Renal cortex interstitium (tissue), 11 donors: ENCODE measurements at regions not wholly inside any gene's neighbourhood (a gene's known extent, or its start where the extent isn't known, plus 50 kb on each side); places are given as distances from the start of the nearest gene placed in this dataset.

Experiments
- DNase-seq, 11 donors: peaks; one replicate each; pipeline ENCODE4 v3.0.0-alpha.2; 2013; ENCODE audit warnings: low read depth in 9 of 11, low spot score in 4 of 11; ENCODE audit errors: extremely low read depth in 1 of 11

DNA sequence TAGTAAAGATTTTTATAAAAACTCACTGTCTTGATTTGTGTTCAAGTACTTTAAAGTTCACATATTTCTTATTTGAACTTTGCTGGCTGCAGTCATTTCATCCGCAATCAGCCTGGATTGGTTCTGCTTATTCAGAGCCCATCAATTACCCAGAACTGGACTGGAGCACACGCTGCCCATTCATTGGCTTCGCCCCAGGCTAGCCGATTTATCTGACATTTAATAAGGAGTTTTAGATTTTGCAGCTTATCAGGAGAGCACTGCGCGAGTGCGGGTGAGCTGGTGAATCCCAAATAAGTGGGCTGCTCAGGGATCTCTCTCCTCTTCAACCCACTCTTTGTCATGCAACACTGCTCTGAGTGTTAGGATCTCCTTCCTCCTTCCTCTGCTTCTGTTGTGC is 166.0 kb upstream of the GPR26 start:
- no peak for DNase-seq

DNA sequence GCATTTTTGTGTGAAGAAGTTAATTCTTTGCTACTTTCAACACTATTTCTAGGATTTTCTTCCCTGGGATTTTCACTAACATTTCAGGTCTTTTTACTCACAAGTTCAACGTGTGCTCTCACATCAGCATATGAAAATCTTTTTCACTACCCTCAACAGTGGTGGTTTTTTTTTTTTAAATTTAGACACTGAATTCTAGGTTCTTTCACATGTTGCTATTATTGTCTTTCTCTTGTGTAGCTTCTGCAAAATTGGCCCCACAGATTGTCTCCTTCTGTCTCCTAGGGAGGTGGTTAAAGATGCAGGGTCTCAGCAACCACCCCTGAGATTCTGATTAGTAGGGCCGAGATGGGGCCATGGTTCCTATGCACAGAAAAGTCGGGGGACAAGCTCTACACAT is 165.0 kb upstream of the GPR26 start:
- DNase-seq = no peak

DNA sequence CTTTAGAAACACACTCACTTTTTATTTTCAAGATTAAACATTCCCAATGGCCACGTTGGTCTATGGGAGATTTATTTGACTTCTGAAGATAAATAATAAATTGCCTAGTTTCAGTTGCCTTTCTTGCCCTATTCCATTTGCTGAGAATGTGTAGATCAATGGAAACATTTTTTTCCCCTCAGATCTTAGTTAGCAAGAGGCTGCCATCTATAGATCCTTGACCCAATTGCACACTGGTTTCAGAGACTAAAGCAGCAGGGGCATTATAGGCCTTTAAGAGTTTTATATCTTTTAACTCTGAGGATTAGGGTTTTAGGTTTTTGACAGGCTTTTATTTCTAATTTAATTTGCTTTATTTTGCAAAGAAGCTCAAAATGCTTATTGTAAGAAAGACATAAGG is 163.2 kb upstream of the GPR26 start:
- no peak for DNase-seq

DNA sequence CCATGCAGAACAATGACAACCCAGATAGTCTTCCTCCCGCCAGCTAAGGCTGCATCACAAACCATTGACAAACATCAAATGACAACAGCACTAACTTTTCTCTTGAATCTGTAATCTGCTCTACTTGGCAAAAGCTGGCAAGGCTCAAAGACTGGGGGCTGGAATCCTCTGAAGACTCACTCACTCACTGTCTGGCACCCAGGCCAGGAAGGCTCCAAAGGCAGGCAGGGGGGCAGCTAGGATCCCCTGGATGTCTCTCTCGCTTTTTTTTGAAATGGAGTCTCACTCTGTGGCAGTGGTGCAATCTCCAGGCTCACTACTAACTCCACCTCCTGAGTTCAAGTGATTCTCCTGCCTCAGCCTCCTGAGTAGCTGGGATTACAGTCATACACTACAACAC is 159.7 kb upstream of the GPR26 start:
- DNase-seq = no peak

DNA sequence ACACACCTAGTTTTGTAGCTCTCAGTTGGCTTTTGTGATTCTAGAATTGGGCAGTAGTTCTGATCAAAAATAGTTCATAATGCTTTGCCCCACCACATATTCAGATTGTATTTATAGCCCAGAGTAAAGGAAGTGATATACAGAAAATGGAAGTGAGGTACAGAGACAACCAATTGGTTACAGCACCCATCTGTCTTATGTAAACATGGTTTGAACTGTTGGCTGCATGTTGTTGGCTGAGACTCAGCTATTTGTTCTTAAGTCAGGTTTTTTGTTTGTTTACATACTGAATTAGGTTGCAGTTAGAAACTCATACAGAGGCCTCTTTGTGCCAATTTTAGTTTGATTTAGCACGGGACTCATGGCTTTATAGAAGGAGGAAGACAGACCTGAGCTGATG is 158.9 kb upstream of the GPR26 start:
- DNase-seq = no peak

DNA sequence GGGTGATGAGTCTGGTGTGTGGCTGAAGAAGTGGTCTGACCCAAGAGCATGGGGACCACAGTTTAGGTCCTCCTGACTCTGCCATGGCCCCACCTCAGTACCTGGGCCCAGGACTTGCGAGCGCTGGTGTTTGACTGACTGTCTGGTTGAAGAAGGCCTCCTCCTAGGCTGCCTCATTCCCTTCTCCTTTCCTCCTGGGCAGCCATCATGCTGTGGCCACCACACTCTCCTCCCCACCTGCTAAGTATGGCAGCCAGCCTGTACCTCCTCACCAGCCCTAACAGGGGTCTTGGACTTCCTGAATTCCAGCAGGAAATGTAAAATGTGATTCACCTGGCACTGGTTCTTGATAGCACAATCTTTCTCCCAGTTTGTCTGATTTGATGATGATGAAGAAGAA is 156.8 kb upstream of the GPR26 start:
- DNase-seq = no peak

DNA sequence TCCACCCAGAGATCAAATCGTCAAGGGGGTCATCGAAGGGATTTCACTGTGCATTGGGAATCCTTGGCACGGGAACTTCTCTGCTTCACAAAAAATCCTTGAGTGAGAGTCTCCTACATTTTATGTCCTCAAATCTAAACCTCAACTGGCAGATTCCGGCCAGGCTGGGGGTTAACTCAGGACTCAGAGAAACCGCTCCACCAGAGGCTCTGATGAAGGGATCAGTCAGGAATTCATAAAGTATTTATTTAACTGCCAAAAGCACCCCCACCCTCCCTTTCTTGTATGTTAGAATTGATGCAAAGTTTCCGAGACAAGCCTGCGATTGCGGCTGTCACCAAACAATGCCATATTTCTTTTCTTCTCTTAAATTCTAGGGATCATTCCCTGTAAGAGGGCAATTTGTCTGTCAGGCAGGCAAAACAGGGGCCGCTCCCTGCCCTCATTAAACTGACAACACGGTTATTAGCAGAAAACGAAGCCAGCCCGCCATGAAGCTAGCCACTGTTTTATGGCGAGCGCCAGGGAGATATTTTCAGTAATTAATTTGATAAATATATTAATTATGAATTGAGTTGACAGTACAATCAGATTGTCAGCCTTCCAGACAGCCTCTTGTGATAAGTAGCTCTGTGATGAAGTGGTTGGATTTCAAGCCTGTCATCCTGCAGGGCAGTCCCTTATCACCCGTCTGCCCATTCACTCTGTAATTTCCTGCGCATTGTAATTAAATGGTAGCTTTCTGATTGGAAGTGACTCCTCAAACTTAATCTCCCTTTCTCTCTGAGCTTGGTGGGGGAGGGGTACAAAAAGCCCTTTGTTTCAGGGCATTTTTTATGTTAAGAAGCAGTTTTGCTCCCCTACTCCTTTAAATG is 153.0 kb upstream of the GPR26 start:
- DNase-seq = no peak

DNA sequence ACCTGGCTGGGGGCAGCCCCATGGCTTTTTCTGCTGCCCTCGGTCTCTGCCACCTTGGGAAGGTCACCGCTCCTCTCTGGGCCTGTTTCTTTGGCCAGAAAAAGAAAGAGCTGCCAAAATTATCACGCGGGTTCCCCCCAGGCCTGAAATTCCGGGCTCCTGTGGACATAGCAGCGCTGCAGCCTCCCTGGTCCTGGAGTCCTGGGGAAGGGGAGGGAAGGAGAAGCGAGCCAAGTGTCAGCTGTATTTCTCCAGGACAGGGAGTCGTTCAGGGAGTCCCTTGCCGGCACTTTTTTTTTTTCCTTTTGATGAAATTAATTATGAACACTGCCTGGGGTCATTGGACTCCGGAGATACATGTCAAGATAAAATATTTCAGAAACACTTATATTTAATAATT is 152.3 kb upstream of the GPR26 start:
- no peak for DNase-seq

DNA sequence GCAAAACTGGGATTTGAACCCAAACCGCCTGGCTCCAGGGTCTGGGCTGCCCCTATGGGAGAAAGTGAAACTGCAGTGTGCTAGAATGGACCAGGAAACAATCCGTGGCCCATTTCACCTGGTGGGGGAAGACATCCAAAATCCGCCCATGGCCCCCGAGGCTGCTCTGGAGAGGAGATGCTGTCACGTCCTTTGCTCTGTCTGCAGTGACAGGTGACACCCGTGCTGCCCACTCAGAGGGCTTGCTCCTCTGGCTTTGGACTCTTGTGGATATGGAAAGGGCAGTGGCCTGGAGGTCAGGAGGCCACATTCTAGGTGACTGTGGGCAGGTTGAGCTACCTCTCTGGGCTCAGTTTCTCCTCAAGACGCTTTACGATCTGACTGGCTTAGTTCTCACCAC is 151.2 kb upstream of the GPR26 start:
- DNase-seq = no peak

DNA sequence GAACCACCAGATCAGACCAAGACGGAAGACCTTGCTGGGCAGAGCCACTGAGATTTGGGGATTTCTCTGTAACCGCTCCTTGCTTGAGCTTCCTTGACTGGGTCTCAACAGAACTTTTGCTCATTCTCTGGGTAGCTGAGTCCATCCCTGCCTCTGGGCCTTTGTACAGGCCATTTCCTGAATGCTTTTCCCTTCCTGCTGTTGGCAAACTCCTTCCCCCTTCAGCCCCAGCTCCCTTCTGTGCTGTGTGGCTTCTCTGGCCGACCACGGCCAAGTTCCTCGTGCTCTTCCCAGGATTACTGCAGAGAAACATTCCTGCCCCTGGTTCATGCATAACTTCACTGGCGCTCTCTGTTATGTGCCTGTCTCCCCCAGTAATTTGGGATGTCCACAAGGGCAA is 150.5 kb upstream of the GPR26 start:
- no peak for DNase-seq

DNA sequence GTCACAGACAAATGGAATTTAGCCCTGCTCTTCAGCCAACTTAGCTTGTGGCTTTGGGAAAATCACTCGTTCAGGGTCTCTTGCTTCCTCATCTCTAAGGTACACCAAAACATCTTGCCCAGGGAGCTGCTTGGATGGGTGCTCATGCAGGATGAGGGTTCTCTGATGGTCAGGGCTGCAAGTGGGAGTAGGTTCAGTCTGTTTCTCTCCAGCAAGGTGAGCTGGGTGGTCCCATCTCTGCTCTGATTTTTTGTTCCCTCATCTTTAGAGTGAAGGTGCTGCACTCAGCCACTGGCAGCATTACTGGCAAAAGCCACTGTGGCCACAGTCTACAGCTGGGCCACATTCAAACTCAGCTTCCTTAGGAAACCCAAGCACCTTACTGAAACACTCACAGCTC is 149.9 kb upstream of the GPR26 start:
- no peak for DNase-seq

DNA sequence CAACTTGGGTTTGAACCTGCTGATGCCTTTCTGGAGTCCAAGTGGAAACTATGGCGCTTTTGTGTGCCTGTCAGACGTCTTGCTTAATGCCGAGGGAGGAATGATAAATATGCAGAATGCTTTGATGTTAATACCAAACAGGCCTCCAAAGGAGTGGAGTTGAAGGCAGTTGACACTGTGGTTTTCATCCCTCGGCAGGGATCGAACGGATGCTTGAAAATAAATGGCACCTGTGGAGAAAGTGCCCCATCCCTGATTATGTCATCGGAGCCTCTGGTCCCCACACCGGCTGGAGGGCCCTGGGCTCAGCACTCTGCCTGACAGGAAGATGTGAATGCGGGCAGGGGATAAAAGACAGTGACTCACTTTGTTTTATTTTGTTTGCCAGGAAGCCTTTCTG is 148.7 kb upstream of the GPR26 start:
- DNase-seq = no peak

DNA sequence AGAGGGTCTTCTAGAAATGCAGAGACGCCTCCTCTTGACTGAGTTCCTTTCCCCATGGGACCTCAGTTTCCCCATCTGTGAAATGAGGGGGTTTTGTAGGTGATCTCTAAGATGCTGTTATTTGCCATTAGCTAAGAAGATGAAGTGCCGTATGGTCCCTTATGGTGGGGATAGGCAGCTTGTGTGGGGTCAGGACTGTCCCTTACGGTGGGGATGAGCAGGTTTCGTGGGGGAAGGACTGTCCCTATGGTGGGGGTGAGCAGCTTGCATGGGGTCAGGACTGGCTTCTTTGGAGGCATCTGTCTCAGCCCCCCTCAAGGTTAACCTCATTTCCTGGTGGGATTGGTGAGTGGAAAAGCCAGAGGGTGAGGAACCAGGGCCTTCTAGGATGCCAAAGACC is 148.3 kb upstream of the GPR26 start:
- no peak for DNase-seq

DNA sequence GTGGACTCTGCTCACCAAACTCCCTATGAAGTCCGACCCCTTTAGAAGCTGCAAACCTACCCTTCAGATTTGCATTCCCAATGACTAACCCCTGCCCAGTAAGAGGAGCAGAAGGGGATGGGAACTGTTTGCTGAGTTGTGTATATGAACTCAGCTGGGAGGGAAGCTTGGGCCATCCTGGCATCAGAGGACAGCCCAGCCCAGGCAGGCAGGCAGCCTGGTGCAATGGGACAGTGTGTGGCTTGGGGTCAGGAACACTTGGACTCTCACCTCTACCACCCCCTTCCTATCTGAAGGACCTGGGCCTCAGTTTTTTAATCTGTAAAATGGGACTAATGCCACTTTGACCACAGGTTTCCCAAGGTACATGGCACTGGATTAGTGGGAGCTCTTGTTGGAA is 147.4 kb upstream of the GPR26 start:
- DNase-seq = no peak

DNA sequence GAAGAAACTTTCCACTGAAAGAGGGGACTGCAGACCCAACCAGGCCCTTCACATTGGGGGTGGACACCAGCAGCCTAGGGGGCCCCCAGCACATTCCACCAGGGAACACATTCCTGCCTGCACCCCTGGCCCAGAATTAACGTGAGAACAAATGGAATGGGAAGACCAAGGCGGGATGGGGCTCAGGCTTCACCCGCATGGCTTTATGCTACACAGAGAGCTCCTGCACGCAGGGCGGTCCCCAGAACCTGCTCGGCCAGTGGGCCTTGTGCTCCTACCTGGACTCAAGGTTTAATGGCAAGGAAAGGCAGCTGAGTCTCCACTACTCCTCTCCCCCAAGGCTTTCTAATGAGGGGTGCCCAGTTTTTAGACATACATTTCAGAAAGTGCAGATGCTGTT is 146.3 kb upstream of the GPR26 start:
- no peak for DNase-seq

DNA sequence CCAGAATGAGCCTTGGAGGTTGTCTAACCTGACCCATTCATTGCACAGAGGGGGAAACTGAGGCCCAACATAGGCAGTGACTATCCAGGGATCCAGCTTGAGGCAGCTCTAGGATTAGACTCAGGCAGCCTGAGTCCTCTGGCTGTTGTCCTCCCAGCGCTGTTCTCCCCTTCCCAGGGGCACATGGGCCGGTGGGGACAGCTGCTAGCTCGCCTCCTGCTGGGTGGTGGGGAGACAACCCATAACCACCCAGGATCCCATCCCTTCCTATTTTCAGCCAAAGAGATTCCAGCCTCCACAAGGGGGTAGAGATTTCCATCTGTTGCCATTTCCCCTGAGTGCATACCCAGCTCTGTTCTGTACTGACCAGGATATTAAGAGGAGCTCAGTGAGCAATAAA is 145.1 kb upstream of the GPR26 start:
- no peak for DNase-seq

DNA sequence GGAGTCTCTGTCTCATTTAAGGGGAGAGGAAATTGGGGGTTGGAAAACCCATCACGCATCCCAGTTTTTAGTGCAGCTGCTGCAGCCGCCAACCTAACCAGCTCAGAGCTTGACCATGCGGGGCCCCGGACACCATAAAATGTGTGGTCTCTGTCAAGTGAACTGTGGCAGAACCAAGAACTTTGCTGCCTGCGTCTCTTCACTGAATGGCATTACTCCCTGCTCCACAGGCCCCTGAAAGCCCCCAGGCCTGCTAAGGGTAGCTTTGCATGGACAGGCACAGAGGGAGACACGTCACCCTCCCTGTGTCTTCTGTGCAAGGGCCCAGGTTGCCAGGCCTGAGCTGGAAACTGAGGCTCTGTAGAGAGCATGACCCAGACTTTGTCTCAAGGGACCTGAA is 144.6 kb upstream of the GPR26 start:
- no peak for DNase-seq

DNA sequence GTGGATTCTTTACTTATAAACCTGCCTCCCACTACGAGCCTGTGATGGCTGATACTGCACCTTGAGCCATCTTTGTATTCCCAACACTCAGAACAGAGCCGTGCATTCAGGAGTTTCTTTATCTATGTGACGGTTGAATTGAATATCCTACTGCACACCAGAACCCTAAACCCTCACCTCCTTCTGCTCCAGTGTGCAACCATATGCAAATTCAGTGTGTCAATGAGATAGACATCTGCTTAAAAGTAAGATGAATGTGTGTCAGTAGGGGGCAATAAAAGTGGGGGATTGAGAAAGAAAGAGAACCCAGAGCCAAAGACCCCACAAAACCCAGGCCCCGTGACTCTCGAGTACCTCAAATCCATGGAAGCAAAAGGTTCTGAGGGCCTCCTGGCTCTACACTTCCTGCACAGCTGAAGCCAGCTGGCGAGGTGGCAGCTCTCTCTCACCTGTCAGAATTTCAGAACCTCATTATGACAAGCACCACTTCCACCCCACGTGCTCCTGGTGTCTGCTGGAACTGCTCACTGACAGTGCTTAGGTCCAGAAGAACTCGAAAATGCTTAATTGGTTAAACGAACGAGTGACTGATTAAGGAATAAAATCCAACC is 143.3 kb upstream of the GPR26 start:
- DNase-seq = no peak

DNA sequence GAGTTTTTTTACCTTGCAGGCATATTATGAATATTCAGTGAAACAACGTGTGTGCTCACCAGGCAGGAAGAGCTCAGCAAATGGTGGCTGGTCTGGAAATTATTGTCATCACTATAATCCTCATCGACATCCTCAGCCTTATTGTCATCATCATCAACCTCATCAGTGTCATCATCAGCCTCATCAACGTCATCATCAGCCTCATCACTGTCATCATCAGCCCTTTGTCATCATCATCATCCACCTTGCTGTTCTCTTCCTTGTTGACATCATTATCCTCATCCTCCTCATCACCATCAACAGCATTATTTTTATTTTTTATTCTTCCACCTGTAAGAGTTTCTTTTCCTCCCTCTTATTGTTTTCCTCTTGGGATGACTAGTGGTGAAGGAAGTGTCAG is 142.3 kb upstream of the GPR26 start:
- DNase-seq = no peak

DNA sequence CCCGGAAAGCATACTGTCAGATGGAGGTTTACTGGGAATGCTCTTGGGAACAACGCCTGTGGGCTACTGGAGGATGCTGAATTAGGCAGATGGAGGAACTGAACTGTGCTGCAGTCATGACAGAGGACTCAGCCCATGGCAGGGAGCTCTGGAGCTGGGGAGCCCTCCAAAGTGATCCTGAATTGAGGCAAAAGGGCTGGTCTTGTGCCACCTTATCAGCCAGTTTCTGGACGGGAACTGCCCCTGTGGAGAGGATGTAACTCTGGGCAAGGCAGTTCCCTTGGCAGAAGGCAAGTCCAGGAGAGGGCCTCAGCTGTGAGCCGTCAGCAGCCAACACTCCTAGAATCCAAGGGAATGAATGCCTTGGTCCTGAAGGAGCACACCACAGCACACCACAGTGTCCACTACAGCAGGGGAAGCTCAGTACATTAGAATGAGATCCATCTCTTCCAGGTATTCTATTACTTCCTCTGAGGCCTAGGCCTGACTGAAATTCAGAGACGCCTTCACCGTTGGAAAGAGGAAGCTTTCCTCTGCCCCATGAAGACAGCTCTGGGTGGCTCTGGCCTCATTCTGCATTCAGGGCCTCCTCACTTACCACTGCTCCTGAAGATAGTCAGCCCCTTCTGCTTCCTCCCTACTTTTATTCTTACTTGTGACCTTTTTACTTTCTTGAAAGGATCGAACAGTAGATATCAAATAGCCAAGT is 139.6 kb upstream of the GPR26 start:
- DNase-seq = no peak
